NCI-H146 treated with DMSO at 0.1 percent for 48 hours (cell line): ENCODE measurements at regions not wholly inside any gene's neighbourhood (a gene's known extent, or its start where the extent isn't known, plus 50 kb on each side); places are given as distances from the start of the nearest gene placed in this dataset.

Experiments
- DNase-seq: peaks from one replicate; lab custom pipeline; 2025; ENCODE audit not compliant: unreplicated experiment; lab: John Stamatoyannopoulos, UW

GRCh38 chr3:137958636-137959035 is 51.3 kb upstream of the CLDN18 start:
- no peak for DNase-seq
